Ascending aorta (tissue), 2 donors: ENCODE measurements at regions not wholly inside any gene's neighbourhood (a gene's known extent, or its start where the extent isn't known, plus 50 kb on each side); places are given as distances from the start of the nearest gene placed in this dataset.

ENCODE experiments used
- DNase-seq, 2 donors: peaks; one replicate each; pipeline ENCODE4 v3.0.0-alpha.2; 2019; ENCODE audit warnings: low spot score in 2 of 2
- H3K27ac ChIP-seq, 2 donors: fragments of 200-600 bp; sonication (generic); one replicate each; pipeline ENCODE4 v1.5.1; 2016 to 2017; ENCODE audit warnings: mild to moderate bottlenecking in 1 of 2
- H3K27me3 ChIP-seq: fragments of 200-600 bp; sonication (generic); one replicate; pipeline ENCODE4 v1.5.1; 2017
- H3K36me3 ChIP-seq, 2 donors: fragments of 200-600 bp; sonication (generic); one replicate each; pipeline ENCODE4 v1.5.1; 2016
- H3K4me1 ChIP-seq, 2 donors: fragments of 200-600 bp; sonication (generic); one replicate each; pipeline ENCODE4 v1.5.1; 2016 to 2017; ENCODE audit warnings: mild to moderate bottlenecking in 1 of 2
- H3K4me3 ChIP-seq, 2 donors: fragments of 200-600 bp; sonication (generic); one replicate each; pipeline ENCODE4 v1.5.1; 2016 to 2017; ENCODE audit warnings: mild to moderate bottlenecking in 1 of 2
- H3K9me3 ChIP-seq, 2 donors: fragments of 200-600 bp; sonication (generic); one replicate each; pipeline ENCODE4 v1.5.1; 2016
- CTCF ChIP-seq, 3 experiments: fragments of 200-600 bp in 2 of 3; fragments of 450-650 bp in 1 of 3; sonication (generic) in 2 of 3; IDR thresholded peaks; one replicate each; pipeline ENCODE4 v1.5.1; 2016 to 2019; ENCODE audit warnings: antibody characterized with exemption in 3 of 3, mild to moderate bottlenecking in 1 of 3, moderate library complexity in 1 of 3
- intact Hi-C: fragments of 100-400 bp; cut with DNase I; formaldehyde crosslinking; loops from one replicate; pipeline ENCODE4 v1.15.1; 2023

GRCh38 chr6:104434519-104434918 lies 425.2 kb downstream of the HACE1 start:
- no peak for DNase-seq

GRCh38 chr6:104431096-104431495 lies 428.6 kb downstream of the HACE1 start:
- Histone ChIP-seq H3K27ac (no peak overlapping the region), H3K36me3 (no peaks in the 10 kb centered on the region), H3K4me1 (no peaks in the 10 kb centered on the region), H3K27me3 (no peaks in the 10 kb centered on the region), H3K9me3 (no peaks in the 10 kb centered on the region), H3K4me3 (no peak overlapping the region)
- DNase-seq: no peak
- no peak for TF ChIP-seq CTCF (IDR thresholded peaks at IDR 0.05)
- intact Hi-C loops: no loop called here

More at GRCh38 chr6:104434519-104434918, 425.2 kb downstream of the HACE1 start:
- Histone ChIP-seq H3K9me3 (no peaks in the 10 kb centered on the region), H3K27ac (no peak overlapping the region), H3K27me3 (no peaks in the 10 kb centered on the region), H3K4me3 (no peak overlapping the region), H3K36me3 (no peaks in the 10 kb centered on the region), H3K4me1 (no peaks in the 10 kb centered on the region)
- intact Hi-C loops: no loop called here
- TF ChIP-seq CTCF (IDR thresholded peaks at IDR 0.05): no peak

- Histone ChIP-seq H3K27me3 (no peaks in the 10 kb centered on the region), H3K27ac (no peak overlapping the region), H3K4me3 (no peak overlapping the region), H3K4me1 (no peaks in the 10 kb centered on the region), H3K9me3 (no peaks in the 10 kb centered on the region), H3K36me3 (no peaks in the 10 kb centered on the region)
- intact Hi-C loops: no loop called here
- TF ChIP-seq CTCF (IDR thresholded peaks at IDR 0.05): no peak
- no peak for DNase-seq
Observed at GRCh38 chr6:104428184-104428583, 431.5 kb downstream of the HACE1 start.

- Histone ChIP-seq H3K4me1 (no peaks in the 10 kb centered on the region), H3K36me3 (no peaks in the 10 kb centered on the region), H3K27me3 (no peaks in the 10 kb centered on the region), H3K27ac (no peak overlapping the region), H3K9me3 (no peaks in the 10 kb centered on the region), H3K4me3 (no peak overlapping the region)
- TF ChIP-seq CTCF (IDR thresholded peaks at IDR 0.05): no peak
- no peak for DNase-seq
- intact Hi-C loops: no loop called here
Observed at GRCh38 chr6:104423691-104424090, 436.0 kb downstream of the HACE1 start.

GRCh38 chr6:104421650-104422049 lies 438.1 kb downstream of the HACE1 start:
- no peak overlapping the region for H3K27ac ChIP-seq
- TF ChIP-seq CTCF (IDR thresholded peaks at IDR 0.05): no peak
- intact Hi-C loops: no loop called here
- no peaks in the 10 kb centered on the region for H3K36me3 ChIP-seq
- no peaks in the 10 kb centered on the region for H3K27me3 ChIP-seq
- no peaks in the 10 kb centered on the region for H3K9me3 ChIP-seq
- DNase-seq: no peak
- no peaks in the 10 kb centered on the region for H3K4me1 ChIP-seq
- H3K4me3 ChIP-seq: no peak overlapping the region

GRCh38 chr6:104418839-104419238 lies 440.9 kb downstream of the HACE1 start:
- H3K27me3 ChIP-seq: no peaks in the 10 kb centered on the region
- no peaks in the 10 kb centered on the region for H3K4me1 ChIP-seq
- H3K4me3 ChIP-seq: no peak overlapping the region
- H3K36me3 ChIP-seq: no peaks in the 10 kb centered on the region
- intact Hi-C loops: no loop called here
- no peaks in the 10 kb centered on the region for H3K9me3 ChIP-seq
- DNase-seq: no peak
- H3K27ac ChIP-seq: no peak overlapping the region
- no peak for TF ChIP-seq CTCF (IDR thresholded peaks at IDR 0.05)
